A549 (cell line): ENCODE measurements at regions not wholly inside any gene's neighbourhood (a gene's known extent, or its start where the extent isn't known, plus 50 kb on each side); places are given as distances from the start of the nearest gene placed in this dataset.

Experiments used
- CHD4 ChIP-seq: fragments of 200-600 bp; sonication (generic); IDR thresholded peaks from 2 replicates; pipeline ENCODE4 v1.6.1; 2016; ENCODE audit warnings: antibody characterized with exemption, mild to moderate bottlenecking, borderline replicate concordance
- CTCF ChIP-seq: fragments of >200 bp; sonication (Bioruptor Twin); formaldehyde crosslinking; IDR thresholded peaks from 3 replicates; pipeline ENCODE4 v1.5.1; 2016
- ESRRA ChIP-seq: fragments of 150-350 bp; IDR thresholded peaks from 2 replicates; pipeline ENCODE4 v1.6.1; 2014; ENCODE audit warnings: mild to moderate bottlenecking, low read length, borderline replicate concordance
- HOXA7 ChIP-seq: fragments of 250-450 bp; sonication (Bioruptor Pico); IDR thresholded peaks from 2 replicates; pipeline ENCODE4 v1.5.0; 2020; ENCODE audit warnings: mild to moderate bottlenecking, moderate library complexity

DNA sequence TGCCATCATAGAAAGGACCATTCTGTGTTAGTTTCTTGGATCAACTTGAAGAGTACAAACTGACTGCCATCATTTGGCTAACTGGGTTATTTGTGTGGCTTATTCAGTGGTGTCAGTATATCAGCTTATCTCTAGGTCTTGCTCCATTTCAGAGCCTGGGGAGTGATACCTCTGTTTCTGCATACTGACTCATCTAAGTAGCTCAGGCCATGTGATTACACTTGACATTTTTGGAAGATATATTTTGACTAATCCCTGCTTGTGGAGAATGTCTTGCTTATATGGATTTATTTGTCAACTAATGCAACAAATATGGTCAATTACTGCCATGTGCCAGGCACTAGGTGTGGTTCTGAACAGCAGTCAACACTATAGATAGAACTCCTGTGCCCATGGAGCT is 311.7 kb downstream of the YTHDC2 start:
- no peak for TF ChIP-seq CTCF
- TF ChIP-seq CHD4 = no peak
- no peak for TF ChIP-seq HOXA7 (CRISPR knock-in tag)
- no peak for TF ChIP-seq ESRRA
